GM12878 (cell line): ENCODE measurements at regions not wholly inside any gene's neighbourhood (a gene's known extent, or its start where the extent isn't known, plus 50 kb on each side); places are given as distances from the start of the nearest gene placed in this dataset.

Experiments
- ATAC-seq: fragments of 200-7000 bp; cut with Tn5 transposase; 3 replicates; pipeline ENCODE4 v1.9.1; 2020; ENCODE audit warnings: mild to moderate bottlenecking, moderate library complexity
- BruUV-seq: library from RNA; stranded (reverse); fragments of 400-500 nt; replicated peaks from 2 replicates; lab custom pipeline; 2021; lab: Mats Ljungman, UMichigan
- CTCF ChIA-PET: fragments of 300-600 bp; sonication (Branson Sonifier 250); formaldehyde crosslinking; extraction: SDS; loops from one replicate; lab custom pipeline; 2021; ENCODE audit warnings: inconsistent platforms; lab: Yijun Ruan, JAX
- POLR2A ChIA-PET: fragments of 350-600 bp; formaldehyde crosslinking; extraction: SDS; loops from one replicate; lab custom pipeline; 2021; ENCODE audit warnings: inconsistent platforms; lab: Charles Lee
- RAD21 ChIA-PET: fragments of 300-600 bp; sonication (Branson Sonifier 250); formaldehyde crosslinking; loops from one replicate; lab custom pipeline; 2023; ENCODE audit warnings: antibody characterized with exemption; ENCODE audit not compliant: unreplicated experiment; lab: Charles Lee
- SMC1A ChIA-PET: fragments of 300-600 bp; sonication (Branson Sonifier 250); formaldehyde crosslinking; loops from one replicate; lab custom pipeline; 2023; ENCODE audit not compliant: unreplicated experiment, uncharacterized antibody; lab: Charles Lee
- DNase-seq: peaks from one replicate; pipeline ENCODE4 v3.0.0-alpha.2; 2011; ENCODE audit warnings: low read depth, low spot score
- FAIRE-seq: peaks from 3 replicates; lab custom pipeline; 2011; peaks lifted over from hg19 to GRCh38; lab: Jason Lieb, UNC
- H2AFZ ChIP-seq: 2 replicates; pipeline ENCODE4 v1.6.0; 2011; ENCODE audit warnings: low read depth, low read length, control low read depth; ENCODE audit not compliant: control insufficient read depth
- H3K27ac ChIP-seq: 2 replicates; pipeline ENCODE4 v1.5.1; 2011; ENCODE audit warnings: control low read depth; ENCODE audit not compliant: control insufficient read depth, insufficient read depth
- H3K27me3 ChIP-seq, 2 experiments: replicated peaks in 1 of 2; 2 replicates each; pipeline versions ENCODE4 v1.6.0 to v1.6.1; 2011; ENCODE audit warnings: low read length in 1 of 2; ENCODE audit not compliant: control insufficient read depth in 2 of 2, insufficient read depth in 2 of 2
- H3K36me3 ChIP-seq, 2 experiments: 2 replicates each; pipeline ENCODE4 v1.5.1; 2011; ENCODE audit warnings: low read length in 1 of 2; ENCODE audit not compliant: control insufficient read depth in 2 of 2, insufficient read depth in 2 of 2
- H3K4me1 ChIP-seq: 2 replicates; pipeline ENCODE4 v1.6.1; 2011; ENCODE audit warnings: mild to moderate bottlenecking, low read length, moderate library complexity, mixed read lengths; ENCODE audit not compliant: control insufficient read depth, insufficient read depth
- H3K4me2 ChIP-seq: 2 replicates; pipeline ENCODE4 v1.6.0; 2011; ENCODE audit warnings: control low read depth; ENCODE audit not compliant: control insufficient read depth, insufficient read depth
- H3K4me3 ChIP-seq: fragments of 200-600 bp; sonication (generic); 2 replicates; pipeline ENCODE4 v1.5.1; 2016
- H3K79me2 ChIP-seq: 2 replicates; pipeline ENCODE4 v1.6.0; 2011; ENCODE audit warnings: low read length; ENCODE audit not compliant: control insufficient read depth, insufficient read depth
- H3K9ac ChIP-seq: 2 replicates; pipeline ENCODE4 v1.8.0; 2011; ENCODE audit warnings: low read length, control low read depth, mixed read lengths; ENCODE audit not compliant: control insufficient read depth, insufficient read depth
- H3K9me3 ChIP-seq: replicated peaks from 3 replicates; pipeline ENCODE4 v1.5.1; 2011; ENCODE audit warnings: mild to moderate bottlenecking, low read length; ENCODE audit not compliant: control insufficient read depth, insufficient read depth
- H4K20me1 ChIP-seq: 2 replicates; pipeline ENCODE4 v1.6.0; 2011; ENCODE audit not compliant: control insufficient read depth, insufficient read depth
- MYC ChIP-seq: IDR thresholded peaks from 2 replicates; pipeline ENCODE4 v1.6.1; 2011; ENCODE audit warnings: mild to moderate bottlenecking, low read length, moderate library complexity, inconsistent platforms; ENCODE audit not compliant: insufficient read depth, insufficient replicate concordance, insufficient read length, severe bottlenecking
- PAX5 ChIP-seq: IDR thresholded peaks from 2 replicates; pipeline ENCODE4 v1.6.1; 2011; ENCODE audit warnings: low read depth, low read length, borderline replicate concordance
- SMARCA5 ChIP-seq: fragments of 450-650 bp; IDR thresholded peaks from 2 replicates; pipeline ENCODE4 v1.6.1; 2017; ENCODE audit warnings: mild to moderate bottlenecking
- TAF1 ChIP-seq: IDR thresholded peaks from 2 replicates; pipeline ENCODE4 v1.6.1; 2011; ENCODE audit warnings: mild to moderate bottlenecking, low read depth, low read length, borderline replicate concordance
- WGBS: methylation state at CpG from one replicate; pipeline ENCODE4 v1.1.6; 2016; ENCODE audit warnings: low lambda C conversion rate; ENCODE audit not compliant: insufficient replicate concordance, insufficient coverage; ENCODE audit errors: missing lambda C conversion rate; 5-methylcytosine and 5-hydroxymethylcytosine counted together
- in situ Hi-C: fragments of 300-500 bp; cut with MboI; formaldehyde crosslinking; loops from 9 replicates; pipeline ENCODE4 v1.14.3; 2018; ENCODE audit warnings: mixed read lengths
- intact Hi-C: fragments of 100-400 bp; cut with micrococcal nuclease; formaldehyde crosslinking; loops from one replicate; pipeline ENCODE4 v1.14.2; 2022; ENCODE audit not compliant: unreplicated experiment
- TF ChIP-seq, protein P1 (sequence below): fragments of 450-650 bp; IDR thresholded peaks from 2 replicates; pipeline ENCODE4 v1.6.1; 2017; ENCODE audit warnings: mild to moderate bottlenecking, low read depth, inconsistent platforms; ENCODE audit not compliant: poor library complexity, severe bottlenecking
- TF ChIP-seq, protein P2 (sequence below): fragments of 450-650 bp; formaldehyde crosslinking; IDR thresholded peaks from 2 replicates; pipeline ENCODE4 v1.4.0; 2022; ENCODE audit warnings: mild to moderate bottlenecking, moderate library complexity

DNA sequence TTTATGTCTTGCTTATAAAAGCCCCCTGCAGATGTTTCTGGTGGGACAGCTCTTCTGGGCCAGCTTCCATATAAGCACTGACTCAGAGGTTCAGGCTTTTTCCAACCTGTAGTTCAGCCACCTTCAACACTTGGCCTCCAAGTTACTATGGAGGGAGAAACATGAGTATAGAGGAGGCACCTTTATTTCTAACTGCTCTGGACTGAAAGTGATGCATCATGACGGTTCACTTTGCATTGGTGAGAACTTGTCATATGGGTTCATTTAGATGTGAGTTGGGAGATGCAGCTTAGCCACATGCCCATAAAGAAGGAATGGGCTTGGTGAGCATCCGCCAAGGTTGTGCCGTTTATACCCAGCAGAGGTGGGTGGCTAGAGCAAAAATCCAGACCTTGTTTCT is 58.8 kb upstream of the CFAP161 start:
- Histone ChIP-seq H3K9ac (no peak overlapping the region), H3K79me2 (no peaks in the 10 kb centered on the region), H4K20me1 (no peaks in the 10 kb centered on the region), H3K4me2 (no peak overlapping the region), H3K4me3 (no peak overlapping the region), H3K27me3 (no peaks in the 10 kb centered on the region), H3K9me3 (no peaks in the 10 kb centered on the region), H3K36me3 (no peaks in the 10 kb centered on the region), H3K4me1 (no peaks in the 10 kb centered on the region), H3K27ac (no peak overlapping the region), H2AFZ (no peak overlapping the region)
- FAIRE-seq (no peak), DNase-seq (no peak), ATAC-seq (no peak)
- intact Hi-C loops (no loop called here), in situ Hi-C loops (no loop called here)
- ChIA-PET POLR2A (no interaction called here), SMC1A (interaction anchor here (0.5 kb wide), 1 partner anchor 1625 kb away, joined by 4 read pairs; no protein-coding TSS in a partner anchor), CTCF (no interaction called here), RAD21 (no interaction called here)
- no peak for TF ChIP-seq SMARCA5
- no peak for TF ChIP-seq TAF1
- TF ChIP-seq MYC = no peak
- TF ChIP-seq, protein P1, sequence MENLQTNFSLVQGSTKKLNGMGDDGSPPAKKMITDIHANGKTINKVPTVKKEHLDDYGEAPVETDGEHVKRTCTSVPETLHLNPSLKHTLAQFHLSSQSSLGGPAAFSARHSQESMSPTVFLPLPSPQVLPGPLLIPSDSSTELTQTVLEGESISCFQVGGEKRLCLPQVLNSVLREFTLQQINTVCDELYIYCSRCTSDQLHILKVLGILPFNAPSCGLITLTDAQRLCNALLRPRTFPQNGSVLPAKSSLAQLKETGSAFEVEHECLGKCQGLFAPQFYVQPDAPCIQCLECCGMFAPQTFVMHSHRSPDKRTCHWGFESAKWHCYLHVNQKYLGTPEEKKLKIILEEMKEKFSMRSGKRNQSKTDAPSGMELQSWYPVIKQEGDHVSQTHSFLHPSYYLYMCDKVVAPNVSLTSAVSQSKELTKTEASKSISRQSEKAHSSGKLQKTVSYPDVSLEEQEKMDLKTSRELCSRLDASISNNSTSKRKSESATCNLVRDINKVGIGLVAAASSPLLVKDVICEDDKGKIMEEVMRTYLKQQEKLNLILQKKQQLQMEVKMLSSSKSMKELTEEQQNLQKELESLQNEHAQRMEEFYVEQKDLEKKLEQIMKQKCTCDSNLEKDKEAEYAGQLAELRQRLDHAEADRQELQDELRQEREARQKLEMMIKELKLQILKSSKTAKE = no peak
- 74% methylated on average over 3 of the region's 3 CpGs for WGBS
- BruUV-seq = no TSS peak

DNA sequence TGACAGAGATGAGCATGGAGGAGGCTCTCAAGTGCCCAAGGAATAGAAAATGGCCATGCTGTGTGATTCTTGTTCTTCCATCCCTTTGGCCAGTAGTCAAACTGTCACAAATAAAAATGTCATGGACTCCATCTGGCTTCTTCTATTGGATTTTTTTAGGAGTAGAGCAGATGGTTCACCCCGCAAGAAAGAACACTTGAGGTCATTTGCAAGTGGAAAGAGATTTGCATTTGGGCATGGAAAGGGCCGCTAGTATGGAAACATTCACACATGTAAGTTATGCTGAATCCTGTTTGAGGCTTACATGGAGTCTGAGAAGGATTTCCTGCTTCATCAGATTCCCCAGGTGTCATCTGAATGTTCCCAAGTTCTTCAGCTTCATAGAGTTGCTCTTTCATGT is 53.1 kb upstream of the CFAP161 start:
- CTCF ChIA-PET = interaction anchor here (0.9 kb wide), 1 partner anchor 185 kb away, joined by 4 read pairs; no protein-coding TSS in a partner anchor
- no TSS peak for BruUV-seq

More for the DNA sequence above, 53.1 kb upstream of the CFAP161 start:
- Histone ChIP-seq H3K4me3 (no peak overlapping the region), H3K4me2 (no peak overlapping the region), H3K79me2 (no peaks in the 10 kb centered on the region), H4K20me1 (no peaks in the 10 kb centered on the region), H3K4me1 (no peaks in the 10 kb centered on the region; the same call in 1 of the 2 replicates), H2AFZ (no peak overlapping the region), H3K27ac (no peak overlapping the region), H3K9ac (no peak overlapping the region), H3K9me3 (no peaks in the 10 kb centered on the region), H3K36me3 (no peaks in the 10 kb centered on the region), H3K27me3 (no peaks in the 10 kb centered on the region)
- WGBS = 39% methylated on average over 2 of the region's 2 CpGs
- no peak for ATAC-seq
- ChIA-PET SMC1A (no interaction called here), POLR2A (no interaction called here), RAD21 (no interaction called here)
- TF ChIP-seq, protein P2, sequence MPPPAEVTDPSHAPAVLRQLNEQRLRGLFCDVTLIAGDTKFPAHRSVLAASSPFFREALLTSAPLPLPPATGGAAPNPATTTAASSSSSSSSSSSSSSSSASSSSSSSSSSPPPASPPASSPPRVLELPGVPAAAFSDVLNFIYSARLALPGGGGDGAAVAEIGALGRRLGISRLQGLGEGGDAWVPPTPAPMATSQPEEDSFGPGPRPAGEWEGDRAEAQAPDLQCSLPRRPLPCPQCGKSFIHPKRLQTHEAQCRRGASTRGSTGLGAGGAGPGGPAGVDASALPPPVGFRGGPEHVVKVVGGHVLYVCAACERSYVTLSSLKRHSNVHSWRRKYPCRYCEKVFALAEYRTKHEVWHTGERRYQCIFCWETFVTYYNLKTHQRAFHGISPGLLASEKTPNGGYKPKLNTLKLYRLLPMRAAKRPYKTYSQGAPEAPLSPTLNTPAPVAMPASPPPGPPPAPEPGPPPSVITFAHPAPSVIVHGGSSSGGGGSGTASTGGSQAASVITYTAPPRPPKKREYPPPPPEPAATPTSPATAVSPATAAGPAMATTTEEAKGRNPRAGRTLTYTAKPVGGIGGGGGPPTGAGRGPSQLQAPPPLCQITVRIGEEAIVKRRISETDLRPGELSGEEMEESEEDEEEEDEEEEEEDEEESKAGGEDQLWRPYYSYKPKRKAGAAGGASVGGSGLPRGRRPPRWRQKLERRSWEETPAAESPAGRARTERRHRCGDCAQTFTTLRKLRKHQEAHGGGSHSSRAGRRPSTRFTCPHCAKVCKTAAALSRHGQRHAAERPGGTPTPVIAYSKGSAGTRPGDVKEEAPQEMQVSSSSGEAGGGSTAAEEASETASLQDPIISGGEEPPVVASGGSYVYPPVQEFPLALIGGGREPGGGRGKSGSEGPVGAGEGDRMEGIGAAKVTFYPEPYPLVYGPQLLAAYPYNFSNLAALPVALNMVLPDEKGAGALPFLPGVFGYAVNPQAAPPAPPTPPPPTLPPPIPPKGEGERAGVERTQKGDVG = no peak
- TF ChIP-seq PAX5 = no peak
- no peak for DNase-seq
- in situ Hi-C loops = no loop called here
- intact Hi-C loops = no loop called here
- FAIRE-seq = no peak
